ENCODE measurements at regions not wholly inside any gene's neighbourhood (a gene's known extent, or its start where the extent isn't known, plus 50 kb on each side); places are given as distances from the start of the nearest gene placed in this dataset.
A peak's percentile ranks its signal among the peaks of the same experiment; 100 is the strongest.
"Not testable (repeated sequence)": the region's sequence is repeated elsewhere in the genome, so short reads cannot be mapped to it uniquely, and the experiment has no call there.

DNA sequence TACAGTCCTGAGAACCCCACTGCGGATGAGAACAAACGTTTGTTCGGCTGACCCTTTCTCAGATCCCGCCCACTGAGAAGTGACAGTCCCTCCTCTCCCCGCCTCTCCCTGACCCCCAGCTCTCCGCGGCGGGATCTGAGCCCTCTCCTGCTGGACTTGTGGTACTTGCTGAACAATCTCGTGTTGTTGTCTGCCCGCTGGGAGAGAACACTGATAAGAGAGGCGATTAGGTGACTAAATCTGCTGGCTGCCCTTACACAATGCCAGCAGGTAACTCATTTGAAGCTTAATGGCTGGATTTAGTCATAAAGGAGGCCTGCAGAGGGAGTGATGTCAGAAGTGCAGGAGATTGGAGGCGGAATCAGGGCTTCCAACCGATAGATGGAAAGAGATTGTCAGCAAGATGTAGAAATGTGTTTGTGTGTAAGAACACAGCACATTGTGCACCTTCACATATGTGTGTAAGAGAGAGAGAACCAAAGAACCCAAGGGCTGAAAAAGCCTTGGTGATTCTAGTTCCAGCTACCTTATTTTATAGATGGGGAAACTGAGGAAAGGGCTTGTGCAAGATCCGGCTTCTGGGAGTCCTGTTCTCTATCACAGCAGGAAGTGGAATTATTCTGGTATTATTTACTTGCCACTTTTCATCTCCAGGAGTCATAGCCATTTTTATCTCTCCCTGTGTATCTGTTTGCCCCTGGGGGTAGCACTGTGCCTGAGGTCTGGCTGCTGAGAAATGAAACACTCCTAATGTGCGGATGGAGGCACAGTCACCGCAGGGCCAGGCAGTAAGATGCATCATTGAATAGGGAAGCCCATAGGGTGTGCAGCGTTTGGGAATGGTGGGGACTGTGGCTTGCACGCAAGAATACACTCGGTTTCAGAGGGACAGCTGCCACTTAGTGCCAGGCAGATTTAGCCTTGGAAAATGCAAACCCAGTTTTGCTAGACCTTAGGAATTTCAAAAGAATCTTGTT, 203.7 kb upstream of the MSX2 start:
- peak; percentile 57 for DNase-seq (ENCODE audit: low spot score)

DNA sequence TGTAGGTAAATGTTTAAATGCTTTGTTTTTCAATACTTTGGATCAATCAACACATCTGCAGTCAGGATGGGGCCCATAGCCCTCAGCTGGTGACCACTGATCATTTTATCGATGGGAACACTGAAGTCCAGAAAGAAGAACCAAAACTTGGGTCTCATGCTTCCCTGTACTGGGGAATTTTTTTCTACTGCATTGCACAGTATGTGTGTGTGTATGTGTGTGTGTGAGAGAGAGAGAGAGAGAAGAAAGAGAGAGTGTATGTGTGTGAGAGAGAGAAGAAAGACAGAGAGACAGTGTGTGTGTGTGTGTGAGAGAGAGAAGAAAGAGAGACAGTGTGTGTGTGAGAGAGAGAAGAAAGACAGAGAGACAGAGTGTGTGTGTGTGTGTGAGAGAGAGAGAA, 202.9 kb upstream of the MSX2 start:
- DNase-seq (ENCODE audit: low spot score), result no peak

DNA sequence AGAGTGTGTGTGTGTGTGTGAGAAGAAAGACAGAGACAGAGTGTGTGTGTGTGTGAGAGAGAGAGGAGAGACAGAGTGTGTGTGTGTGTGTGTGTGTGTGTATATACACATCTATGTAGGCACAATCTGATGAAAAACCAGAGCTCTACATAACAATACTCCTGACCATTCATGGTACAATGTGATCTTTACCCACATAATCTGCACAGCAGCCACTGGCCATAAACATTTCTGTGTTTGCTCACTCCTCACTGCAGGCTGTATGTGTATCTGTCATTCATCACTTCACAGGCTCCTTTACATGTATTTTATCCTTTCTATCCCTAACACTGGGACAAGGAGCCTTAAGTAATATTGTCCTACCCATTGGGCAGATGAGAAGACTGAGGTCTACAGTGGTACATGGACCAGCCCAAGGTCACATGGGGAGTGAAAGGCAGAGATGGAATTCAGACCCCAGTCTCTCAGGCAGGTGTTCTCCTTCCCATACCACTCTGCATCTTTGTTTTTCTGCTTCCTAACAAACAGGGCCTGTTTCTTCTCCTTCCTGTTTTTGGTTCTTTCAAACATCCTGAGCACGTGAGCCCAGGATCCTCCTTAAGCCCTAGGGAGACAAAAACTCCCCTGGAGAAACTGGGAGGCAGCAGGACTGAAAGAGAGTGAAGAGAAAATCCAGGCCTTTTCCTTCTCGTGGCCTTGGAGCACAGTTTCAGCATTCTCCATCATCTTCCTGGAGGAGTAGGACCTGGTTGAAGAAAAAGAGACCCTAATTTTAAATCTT, 201.7 kb upstream of the MSX2 start:
- no peak for DNase-seq (ENCODE audit: low spot score)

GRCh38 chr5:174523311-174524071, 200.9 kb upstream of the MSX2 start:
- DNase-seq (ENCODE audit: low spot score), result no peak

GRCh38 chr5:174524351-174524750, 200.0 kb upstream of the MSX2 start:
- DNase-seq (ENCODE audit: low spot score), result no peak

DNA sequence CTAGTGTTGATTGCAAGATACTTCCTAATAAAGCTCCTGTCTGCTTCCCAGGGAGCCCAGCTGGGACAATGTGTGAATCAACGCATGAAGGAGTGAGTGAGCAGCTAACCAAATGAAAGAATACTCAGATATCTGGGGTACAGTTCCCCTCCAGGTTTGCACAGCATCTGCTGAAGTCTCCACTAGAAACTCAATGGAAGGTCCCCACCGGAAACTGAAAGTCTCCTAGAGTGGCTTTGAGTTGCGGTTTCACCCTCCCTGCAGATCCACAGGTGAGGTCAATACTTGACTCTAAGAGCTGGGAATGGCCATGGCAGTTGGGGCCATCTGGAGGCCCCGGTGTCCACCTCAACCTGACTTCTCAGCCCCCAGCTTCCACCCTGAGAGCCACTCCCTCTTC, 198.2 kb upstream of the MSX2 start:
- DNase-seq (ENCODE audit: low spot score), result no peak

- DNase-seq (ENCODE audit: low spot score), result no peak
These were observed 196.4 kb upstream of the MSX2 start for GRCh38 chr5:174527916-174528540.

DNA sequence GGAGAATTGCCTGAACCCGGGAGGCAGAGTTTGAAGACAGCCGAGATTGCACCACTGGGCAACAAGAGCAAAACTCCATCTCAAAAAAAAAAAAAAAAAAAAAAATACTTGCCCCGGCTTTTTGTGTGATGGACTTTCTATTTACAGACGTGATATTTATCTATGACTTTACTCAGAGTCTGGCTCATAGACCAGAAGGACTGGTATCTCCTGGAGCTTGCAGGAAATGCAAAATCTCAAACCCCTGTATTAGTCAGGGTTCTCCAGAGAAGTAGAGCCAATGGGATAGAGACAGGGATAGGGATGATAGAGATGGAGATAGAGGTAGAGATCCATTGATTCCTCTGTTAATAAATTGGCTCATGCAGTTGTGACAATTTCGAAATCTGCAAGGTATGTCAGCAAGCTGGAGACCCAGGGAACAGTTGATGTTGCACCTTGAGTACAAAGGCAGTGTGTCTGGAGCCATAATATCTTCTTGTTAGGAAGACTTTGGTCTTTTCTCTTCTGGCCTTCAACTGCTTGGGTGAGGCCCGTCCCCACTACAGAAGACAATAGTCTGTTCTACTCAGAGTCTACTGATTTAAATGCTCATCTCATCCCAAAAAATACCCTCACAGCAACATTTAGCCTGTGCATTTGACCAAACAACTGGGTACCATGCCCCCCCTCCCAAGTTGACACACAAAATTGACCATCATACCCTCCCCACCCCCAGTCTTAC, 195.4 kb upstream of the MSX2 start:
- no peak for DNase-seq (ENCODE audit: low spot score)

DNA sequence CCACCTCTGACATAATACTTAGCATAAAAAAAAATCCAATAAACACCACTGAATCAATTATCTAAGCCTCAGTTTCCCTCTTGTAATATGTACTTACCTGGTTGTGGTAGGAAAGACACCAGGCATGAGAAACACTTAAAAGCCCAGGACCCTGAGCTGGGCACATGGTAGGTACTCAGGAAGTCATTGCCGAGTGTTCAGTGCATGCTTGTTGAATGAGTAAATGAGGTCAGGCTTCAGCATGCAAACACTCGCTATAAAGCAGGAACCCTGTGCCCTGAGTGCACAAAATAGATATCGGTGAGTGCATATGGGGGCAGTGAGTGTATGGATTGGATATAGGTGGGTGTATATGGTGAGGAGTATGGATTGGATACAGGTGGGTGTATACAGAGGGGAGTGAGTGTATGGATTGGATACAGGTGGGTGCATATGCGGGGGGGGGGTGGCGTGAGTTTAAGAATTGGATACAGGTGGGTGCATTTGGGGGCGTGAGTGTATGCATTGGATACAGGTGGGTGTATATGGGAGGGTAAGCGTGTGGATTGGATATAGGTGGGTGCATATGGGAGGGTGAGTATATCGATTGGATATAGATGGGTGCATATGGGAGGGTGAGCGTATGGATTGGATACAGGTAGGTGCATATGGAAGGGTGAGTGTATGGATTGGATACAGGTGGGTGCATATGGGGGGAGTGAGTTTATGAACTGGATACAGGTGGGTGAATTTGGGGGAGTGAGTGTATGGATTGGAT, 194.3 kb upstream of the MSX2 start:
- DNase-seq (ENCODE audit: low spot score), result no peak

DNA sequence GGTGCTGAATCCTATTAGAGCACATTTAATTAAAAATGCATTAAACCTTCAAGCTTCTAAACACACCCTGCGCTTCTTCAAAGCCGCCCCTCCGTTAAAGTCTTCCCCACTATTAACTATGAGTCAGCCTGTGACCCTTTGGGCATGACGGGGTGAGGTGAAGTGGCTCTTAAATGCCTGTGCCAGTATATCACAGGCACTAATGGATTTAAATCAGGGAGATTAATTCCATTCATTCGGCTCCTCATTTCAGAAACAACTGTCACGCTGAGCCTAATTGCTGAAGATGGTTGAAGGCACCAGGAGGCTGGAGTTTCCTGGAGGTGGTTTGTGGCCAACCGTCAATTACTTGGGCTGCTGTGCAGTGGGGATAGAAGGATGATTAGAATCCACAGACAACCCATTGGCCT, 192.6 kb upstream of the MSX2 start:
- DNase-seq (ENCODE audit: low spot score), result no peak

GRCh38 chr5:174532455-174533453, 191.6 kb upstream of the MSX2 start:
- DNase-seq (ENCODE audit: low spot score), result peak; percentile 86

GRCh38 chr5:174533751-174534241, 190.6 kb upstream of the MSX2 start:
- no peak for DNase-seq (ENCODE audit: low spot score)

DNA sequence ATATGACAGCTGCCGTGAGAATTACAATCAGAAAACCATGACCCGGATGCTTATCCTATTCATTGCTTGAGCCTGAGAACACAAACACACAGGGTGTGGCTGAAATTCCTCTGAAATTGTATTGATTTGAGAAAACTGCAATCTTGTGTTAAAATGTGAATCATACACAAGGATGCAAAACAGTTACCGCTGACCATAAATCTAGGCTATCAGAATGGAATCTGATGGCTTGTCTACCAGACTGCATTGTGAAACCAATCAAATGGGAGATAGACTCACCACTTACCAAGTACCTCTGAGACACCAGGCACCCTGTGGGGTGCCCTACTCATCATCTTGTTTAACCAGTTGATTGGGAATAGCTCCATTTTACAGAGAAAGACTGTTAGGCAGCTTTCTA, 188.7 kb upstream of the MSX2 start:
- DNase-seq (ENCODE audit: low spot score), result no peak

GRCh38 chr5:174539823-174540222, 184.6 kb upstream of the MSX2 start:
- DNase-seq (ENCODE audit: low spot score), result not testable (repeated sequence)

DNA sequence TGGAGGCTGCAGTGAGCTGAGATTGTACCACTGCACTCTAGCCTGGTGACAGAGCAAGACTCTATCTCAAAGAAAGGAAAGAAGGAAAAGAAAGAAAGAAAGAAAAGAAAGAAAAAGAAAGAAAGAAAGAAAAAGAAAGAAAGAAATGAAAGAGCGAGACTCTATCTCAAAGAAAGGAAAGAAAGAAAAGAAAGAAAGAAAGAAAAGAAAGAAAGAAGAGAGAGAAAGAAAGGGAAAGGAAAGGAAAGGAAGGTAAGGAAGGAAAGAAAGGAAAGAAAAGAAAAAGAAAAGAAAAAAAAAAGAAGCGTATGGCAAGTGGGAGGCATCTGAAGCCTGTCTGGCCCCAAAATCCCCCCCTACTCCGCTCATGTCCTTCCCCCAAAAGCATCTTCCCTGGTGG, 182.3 kb upstream of the MSX2 start:
- no peak for DNase-seq (ENCODE audit: low spot score)

DNA sequence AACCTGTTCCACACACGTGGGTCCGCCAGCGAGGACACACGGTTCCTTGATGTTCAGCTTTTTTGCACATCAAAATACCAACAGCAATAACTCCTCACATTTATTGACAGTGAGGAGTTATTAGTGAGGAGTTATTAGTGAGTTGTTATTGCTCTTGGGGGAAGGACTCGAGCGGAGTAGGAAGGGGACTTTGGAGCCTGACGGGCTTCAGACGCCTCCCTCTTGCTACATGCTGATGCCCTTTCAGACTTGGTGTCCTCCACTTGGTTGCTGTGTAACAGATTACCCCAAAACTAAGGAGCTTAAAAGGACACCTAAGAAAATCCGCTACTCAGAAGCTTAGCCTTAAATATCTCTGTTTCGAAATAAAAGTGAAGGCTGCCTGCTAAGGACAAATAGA, 181.9 kb upstream of the MSX2 start:
- DNase-seq (ENCODE audit: low spot score), result no peak

- no peak for DNase-seq (ENCODE audit: low spot score)
These were observed 178.5 kb upstream of the MSX2 start for GRCh38 chr5:174545926-174546325.

- DNase-seq (ENCODE audit: low spot score), result peak; percentile 20
These were observed 176.6 kb upstream of the MSX2 start for GRCh38 chr5:174547814-174548213.

GRCh38 chr5:174549254-174549653, 175.1 kb upstream of the MSX2 start:
- no peak for DNase-seq (ENCODE audit: low spot score)

All from SK-N-DZ (cell line).